ENCODE measurements at regions not wholly inside any gene's neighbourhood (a gene's known extent, or its start where the extent isn't known, plus 50 kb on each side); places are given as distances from the start of the nearest gene placed in this dataset.
"Not testable (repeated sequence)": the region's sequence is repeated elsewhere in the genome, so short reads cannot be mapped to it uniquely, and the experiment has no call there.

- TF ChIP-seq ELF4 (CRISPR knock-in tag; IDR thresholded peaks at IDR 0.05; ENCODE audit: low read depth); USF2 (CRISPR knock-in tag; IDR thresholded peaks at IDR 0.05); SP1 (CRISPR knock-in tag; conservative IDR thresholded peaks at IDR 0.05); SMAD3 (CRISPR knock-in tag; IDR thresholded peaks at IDR 0.05; ENCODE audit: borderline replicate concordance); ZNF138 (CRISPR knock-in tag; conservative IDR thresholded peaks at IDR 0.05); PRDM15 (CRISPR knock-in tag; IDR thresholded peaks at IDR 0.05); IRF2 (CRISPR knock-in tag; IDR thresholded peaks at IDR 0.05; ENCODE audit: borderline replicate concordance, low read depth); NR2C2 (CRISPR knock-in tag; IDR thresholded peaks at IDR 0.05); ATF1 (CRISPR knock-in tag; IDR thresholded peaks at IDR 0.05); GRHL2 (CRISPR knock-in tag; IDR thresholded peaks at IDR 0.05; ENCODE audit: insufficient replicate concordance, severe bottlenecking); USF1 (CRISPR knock-in tag; IDR thresholded peaks at IDR 0.05): not testable (repeated sequence)
- TF ChIP-seq, protein P1, sequence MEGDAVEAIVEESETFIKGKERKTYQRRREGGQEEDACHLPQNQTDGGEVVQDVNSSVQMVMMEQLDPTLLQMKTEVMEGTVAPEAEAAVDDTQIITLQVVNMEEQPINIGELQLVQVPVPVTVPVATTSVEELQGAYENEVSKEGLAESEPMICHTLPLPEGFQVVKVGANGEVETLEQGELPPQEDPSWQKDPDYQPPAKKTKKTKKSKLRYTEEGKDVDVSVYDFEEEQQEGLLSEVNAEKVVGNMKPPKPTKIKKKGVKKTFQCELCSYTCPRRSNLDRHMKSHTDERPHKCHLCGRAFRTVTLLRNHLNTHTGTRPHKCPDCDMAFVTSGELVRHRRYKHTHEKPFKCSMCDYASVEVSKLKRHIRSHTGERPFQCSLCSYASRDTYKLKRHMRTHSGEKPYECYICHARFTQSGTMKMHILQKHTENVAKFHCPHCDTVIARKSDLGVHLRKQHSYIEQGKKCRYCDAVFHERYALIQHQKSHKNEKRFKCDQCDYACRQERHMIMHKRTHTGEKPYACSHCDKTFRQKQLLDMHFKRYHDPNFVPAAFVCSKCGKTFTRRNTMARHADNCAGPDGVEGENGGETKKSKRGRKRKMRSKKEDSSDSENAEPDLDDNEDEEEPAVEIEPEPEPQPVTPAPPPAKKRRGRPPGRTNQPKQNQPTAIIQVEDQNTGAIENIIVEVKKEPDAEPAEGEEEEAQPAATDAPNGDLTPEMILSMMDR (IDR thresholded peaks at IDR 0.05) = not testable (repeated sequence)
- TF ChIP-seq, protein P2, sequence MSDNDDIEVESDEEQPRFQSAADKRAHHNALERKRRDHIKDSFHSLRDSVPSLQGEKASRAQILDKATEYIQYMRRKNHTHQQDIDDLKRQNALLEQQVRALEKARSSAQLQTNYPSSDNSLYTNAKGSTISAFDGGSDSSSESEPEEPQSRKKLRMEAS (CRISPR knock-in tag; IDR thresholded peaks at IDR 0.05) = not testable (repeated sequence)
Observed at GRCh38 chr21:13463562-13463961, 146.0 kb upstream of the POTED start.
